Neural cell (in vitro differentiated cells): ENCODE measurements at regions not wholly inside any gene's neighbourhood (a gene's known extent, or its start where the extent isn't known, plus 50 kb on each side); places are given as distances from the start of the nearest gene placed in this dataset.

Experiments
- H2AFZ ChIP-seq: fragments of 200-600, 300-800 bp; sonication (generic), shearing (Covaris generic); 2 replicates; pipeline ENCODE4 v1.6.0; 2014; ENCODE audit warnings: low read depth, mild to moderate bottlenecking, antibody characterized with exemption, low read length, moderate library complexity
- H3F3A ChIP-seq: fragments of 200-600 bp; shearing (Covaris generic); 2 replicates; pipeline ENCODE4 v1.6.1; 2016; ENCODE audit warnings: mild to moderate bottlenecking, moderate library complexity, mixed read lengths, antibody characterized with exemption, low read length; ENCODE audit not compliant: insufficient read depth, poor library complexity, severe bottlenecking
- H3K27ac ChIP-seq: fragments of 200-600, 300-800 bp; sonication (generic), shearing (Covaris generic); 2 replicates; pipeline ENCODE4 v1.5.1; 2014; ENCODE audit warnings: mild to moderate bottlenecking, low read length, moderate library complexity
- H3K27me3 ChIP-seq: fragments of 300-800, 200-600 bp; sonication (generic), shearing (Covaris generic); 2 replicates; pipeline ENCODE4 v1.6.0; 2014; ENCODE audit warnings: mild to moderate bottlenecking, low read depth, low read length, moderate library complexity; ENCODE audit not compliant: insufficient read depth
- H3K36me3 ChIP-seq: fragments of 300-800, 200-600 bp; sonication (generic), shearing (Covaris generic); 2 replicates; pipeline ENCODE4 v1.5.1; 2014; ENCODE audit warnings: mild to moderate bottlenecking, antibody characterized with exemption, low read length, moderate library complexity; ENCODE audit not compliant: insufficient read depth
- H3K4me2 ChIP-seq: fragments of 300-800, 200-600 bp; sonication (generic), shearing (Covaris generic); 2 replicates; pipeline ENCODE4 v1.6.0; 2014; ENCODE audit warnings: mild to moderate bottlenecking, low read length
- H3K4me3 ChIP-seq: fragments of 300-800, 200-600 bp; sonication (generic), shearing (Covaris generic); 2 replicates; pipeline ENCODE4 v1.5.1; 2014; ENCODE audit warnings: mild to moderate bottlenecking, low read length, moderate library complexity
- H3K79me2 ChIP-seq: fragments of 200-600 bp; shearing (Covaris generic); replicated peaks from 2 replicates; pipeline ENCODE4 v1.6.0; 2014; ENCODE audit warnings: mild to moderate bottlenecking, low read length, moderate library complexity; ENCODE audit not compliant: insufficient read depth
- H3K9ac ChIP-seq: fragments of 300-800, 200-600 bp; sonication (generic), shearing (Covaris generic); 2 replicates; pipeline ENCODE4 v1.6.1; 2016; ENCODE audit warnings: mild to moderate bottlenecking, low read length, mixed read lengths
- H3K9me2 ChIP-seq: fragments of 200-600 bp; shearing (Covaris generic); 2 replicates; pipeline ENCODE4 v1.6.1; 2016; ENCODE audit warnings: mild to moderate bottlenecking, low read length, mixed read lengths; ENCODE audit not compliant: insufficient read depth
- H3K9me3 ChIP-seq: fragments of 200-600, 300-800 bp; sonication (generic), shearing (Covaris generic); 2 replicates; pipeline ENCODE4 v1.6.1; 2016; ENCODE audit warnings: mild to moderate bottlenecking, mixed run types, low read length, moderate library complexity, mixed read lengths
- H4K20me1 ChIP-seq: fragments of 200-600 bp; shearing (Covaris generic); 2 replicates; pipeline ENCODE4 v1.6.1; 2016; ENCODE audit warnings: mild to moderate bottlenecking, mixed run types; ENCODE audit not compliant: insufficient read depth
- EP300 ChIP-seq: fragments of 450-650 bp; conservative IDR thresholded peaks from 2 replicates; pipeline ENCODE4 v1.6.1; 2014; ENCODE audit warnings: antibody characterized with exemption, mild to moderate bottlenecking, moderate library complexity; ENCODE audit not compliant: poor library complexity, severe bottlenecking
- EZH2 ChIP-seq: fragments of 200-600, 300-800 bp; shearing (Covaris generic), sonication (generic); IDR thresholded peaks from 2 replicates; pipeline ENCODE4 v1.6.1; 2014; ENCODE audit warnings: antibody characterized with exemption, low read length, borderline replicate concordance, mild to moderate bottlenecking; ENCODE audit not compliant: insufficient read depth, poor library complexity, severe bottlenecking
- MXI1 ChIP-seq: fragments of 450-650 bp; conservative IDR thresholded peaks from 2 replicates; pipeline ENCODE4 v1.6.1; 2014; ENCODE audit warnings: antibody characterized with exemption, mild to moderate bottlenecking; ENCODE audit not compliant: poor library complexity, severe bottlenecking
- POLR2AphosphoS5 ChIP-seq: IDR thresholded peaks from 2 replicates; pipeline ENCODE4 v1.6.1; 2012
- RAD21 ChIP-seq: fragments of 450-650 bp; conservative IDR thresholded peaks from 2 replicates; pipeline ENCODE4 v1.6.1; 2014; ENCODE audit warnings: antibody characterized with exemption, mild to moderate bottlenecking, moderate library complexity
- REST ChIP-seq: IDR thresholded peaks from 2 replicates; pipeline ENCODE4 v1.6.1; 2012; ENCODE audit warnings: borderline replicate concordance
- SMC3 ChIP-seq: fragments of 450-650 bp; conservative IDR thresholded peaks from 2 replicates; pipeline ENCODE4 v1.6.1; 2014; ENCODE audit warnings: antibody characterized with exemption, mild to moderate bottlenecking, moderate library complexity; ENCODE audit not compliant: poor library complexity
- TAF1 ChIP-seq: IDR thresholded peaks from 2 replicates; pipeline ENCODE4 v1.6.1; 2012; ENCODE audit warnings: low read depth
- TF ChIP-seq, protein P1 (sequence below): fragments of 450-650 bp; IDR thresholded peaks from 2 replicates; pipeline ENCODE4 v1.5.1; 2014; ENCODE audit warnings: antibody characterized with exemption, mild to moderate bottlenecking, moderate library complexity; ENCODE audit not compliant: poor library complexity, severe bottlenecking

- no peaks in the 10 kb centered on the region for H3K36me3 ChIP-seq
- H3K27me3 ChIP-seq: no peaks in the 10 kb centered on the region
- no peaks in the 10 kb centered on the region for H3K9me3 ChIP-seq
- H2AFZ ChIP-seq: no peak overlapping the region
- H3F3A ChIP-seq: no peaks in the 10 kb centered on the region
- no peak overlapping the region for H3K9ac ChIP-seq
- H3K4me3 ChIP-seq: no peak overlapping the region
- H3K9me2 ChIP-seq: no peaks in the 10 kb centered on the region
- no peak overlapping the region for H3K27ac ChIP-seq
- no peaks in the 10 kb centered on the region for H4K20me1 ChIP-seq
- no peak overlapping the region for H3K4me2 ChIP-seq
- no peaks in the 10 kb centered on the region for H3K79me2 ChIP-seq
- no peak for TF ChIP-seq EP300
- TF ChIP-seq TAF1: no peak
- TF ChIP-seq, protein P1, sequence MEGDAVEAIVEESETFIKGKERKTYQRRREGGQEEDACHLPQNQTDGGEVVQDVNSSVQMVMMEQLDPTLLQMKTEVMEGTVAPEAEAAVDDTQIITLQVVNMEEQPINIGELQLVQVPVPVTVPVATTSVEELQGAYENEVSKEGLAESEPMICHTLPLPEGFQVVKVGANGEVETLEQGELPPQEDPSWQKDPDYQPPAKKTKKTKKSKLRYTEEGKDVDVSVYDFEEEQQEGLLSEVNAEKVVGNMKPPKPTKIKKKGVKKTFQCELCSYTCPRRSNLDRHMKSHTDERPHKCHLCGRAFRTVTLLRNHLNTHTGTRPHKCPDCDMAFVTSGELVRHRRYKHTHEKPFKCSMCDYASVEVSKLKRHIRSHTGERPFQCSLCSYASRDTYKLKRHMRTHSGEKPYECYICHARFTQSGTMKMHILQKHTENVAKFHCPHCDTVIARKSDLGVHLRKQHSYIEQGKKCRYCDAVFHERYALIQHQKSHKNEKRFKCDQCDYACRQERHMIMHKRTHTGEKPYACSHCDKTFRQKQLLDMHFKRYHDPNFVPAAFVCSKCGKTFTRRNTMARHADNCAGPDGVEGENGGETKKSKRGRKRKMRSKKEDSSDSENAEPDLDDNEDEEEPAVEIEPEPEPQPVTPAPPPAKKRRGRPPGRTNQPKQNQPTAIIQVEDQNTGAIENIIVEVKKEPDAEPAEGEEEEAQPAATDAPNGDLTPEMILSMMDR: no peak
- TF ChIP-seq POLR2AphosphoS5: no peak
- TF ChIP-seq SMC3: no peak
These were observed 90.0 kb upstream of the GULP1 start for GRCh38 chr2:188201639-188202038.

GRCh38 chr2:188202777-188203176 lies 88.9 kb upstream of the GULP1 start:
- H3K36me3 ChIP-seq: no peaks in the 10 kb centered on the region
- no peak overlapping the region for H3K27ac ChIP-seq
- H3K9me2 ChIP-seq: no peaks in the 10 kb centered on the region
- no peaks in the 10 kb centered on the region for H4K20me1 ChIP-seq
- TF ChIP-seq MXI1 (no peak), EZH2 (no peak), TAF1 (no peak), POLR2AphosphoS5 (no peak), REST (no peak), EP300 (no peak), SMC3 (no peak), RAD21 (no peak)
- TF ChIP-seq, protein P1: no peak
- H3K79me2 ChIP-seq: no peaks in the 10 kb centered on the region
- no peaks in the 10 kb centered on the region for H3F3A ChIP-seq
- H3K4me3 ChIP-seq: no peak overlapping the region
- H3K4me2 ChIP-seq: no peak overlapping the region
- no peak overlapping the region for H3K9ac ChIP-seq
- H3K27me3 ChIP-seq: no peaks in the 10 kb centered on the region
- H2AFZ ChIP-seq: no peak overlapping the region
- H3K9me3 ChIP-seq: no peaks in the 10 kb centered on the region
